Tibial nerve (tissue), 4 donors: ENCODE measurements at regions not wholly inside any gene's neighbourhood (a gene's known extent, or its start where the extent isn't known, plus 50 kb on each side); places are given as distances from the start of the nearest gene placed in this dataset.

Source experiments
- DNase-seq, 2 donors: peaks; one replicate each; pipeline ENCODE4 v3.0.0-alpha.2; 2019; ENCODE audit warnings: low spot score in 2 of 2
- H3K27ac ChIP-seq, 4 donors: fragments of 200-600 bp; sonication (generic) in 3 of 4; one replicate each; pipeline ENCODE4 v1.5.1; 2017 to 2019; ENCODE audit warnings: mild to moderate bottlenecking in 1 of 4
- H3K27me3 ChIP-seq, 2 donors: fragments of 200-600 bp; sonication (generic) in 1 of 2; one replicate each; pipeline versions ENCODE4 v1.5.1 to v1.6.0; 2017 to 2019
- H3K36me3 ChIP-seq, 3 donors: fragments of 200-600 bp; sonication (generic); one replicate each; pipeline ENCODE4 v1.5.1; 2018 to 2019
- H3K4me1 ChIP-seq, 4 donors: fragments of 200-600 bp; sonication (generic) in 3 of 4; one replicate each; pipeline ENCODE4 v1.5.1; 2017 to 2019
- H3K4me3 ChIP-seq, 4 donors: fragments of 200-600 bp; sonication (generic) in 3 of 4; one replicate each; pipeline ENCODE4 v1.5.1; 2017 to 2019; ENCODE audit warnings: mild to moderate bottlenecking in 1 of 4, moderate library complexity in 1 of 4
- H3K9me3 ChIP-seq, 4 donors: fragments of 200-600 bp; sonication (generic) in 3 of 4; one replicate each; pipeline ENCODE4 v1.5.1; 2017 to 2019
- CTCF ChIP-seq, 5 experiments: fragments of 200-600 bp in 3 of 5; fragments of 450-650 bp in 2 of 5; sonication (generic) in 3 of 5; IDR thresholded peaks; one replicate each; pipeline ENCODE4 v1.5.1; 2016 to 2019; ENCODE audit warnings: antibody characterized with exemption in 5 of 5, mild to moderate bottlenecking in 3 of 5, moderate library complexity in 2 of 5
- EP300 ChIP-seq, 2 donors: sonication (generic); formaldehyde crosslinking; IDR thresholded peaks; one replicate each; pipeline ENCODE4 v1.6.1; 2017; ENCODE audit warnings: antibody characterized with exemption in 2 of 2, mild to moderate bottlenecking in 1 of 2
- POLR2A ChIP-seq, 2 donors: fragments of 450-650 bp; IDR thresholded peaks; one replicate each; pipeline ENCODE4 v1.6.1; 2017; ENCODE audit warnings: antibody characterized with exemption in 2 of 2, mild to moderate bottlenecking in 2 of 2, moderate library complexity in 2 of 2
- WGBS, 2 donors: methylation state at CpG; one replicate each; pipeline ENCODE4 v1.1.5; 2018; 5-methylcytosine and 5-hydroxymethylcytosine counted together

- no peak overlapping the region for H3K4me3 ChIP-seq
- peaks cover 0 to 20% (median 3%) of the 10 kb centered on the region in 4 donors for H3K4me1 ChIP-seq
- TF ChIP-seq EP300 (IDR thresholded peaks at IDR 0.05): no peak
- no peak for TF ChIP-seq POLR2A (IDR thresholded peaks at IDR 0.05)
- no peak for TF ChIP-seq CTCF (IDR thresholded peaks at IDR 0.05)
- no peaks in the 10 kb centered on the region for H3K27me3 ChIP-seq
- no peaks in the 10 kb centered on the region for H3K36me3 ChIP-seq
- no peak overlapping the region for H3K27ac ChIP-seq
- DNase-seq: no peak
- 55 to 72% methylated on average over 2 of the region's 2 CpGs for WGBS, 2 donors
- H3K9me3 ChIP-seq: no peaks in the 10 kb centered on the region
Observed at GRCh38 chr4:100312615-100313350, 122.5 kb upstream of the DDIT4L start.

GRCh38 chr4:100311181-100311580, 120.9 kb upstream of the DDIT4L start:
- Histone ChIP-seq H3K4me1 (peaks cover 0 to 5% (median 0%) of the 10 kb centered on the region in 4 donors), H3K27ac (no peak overlapping the region), H3K36me3 (no peaks in the 10 kb centered on the region), H3K27me3 (no peaks in the 10 kb centered on the region), H3K9me3 (no peaks in the 10 kb centered on the region), H3K4me3 (no peak overlapping the region)
- DNase-seq: no peak
- TF ChIP-seq POLR2A (IDR thresholded peaks at IDR 0.05): no peak
- TF ChIP-seq CTCF (IDR thresholded peaks at IDR 0.05): no peak
- no peak for TF ChIP-seq EP300 (IDR thresholded peaks at IDR 0.05)
- 89 to 90% methylated on average over 3 of the region's 3 CpGs for WGBS, 2 donors

GRCh38 chr4:100306018-100306417, 115.8 kb upstream of the DDIT4L start:
- Histone ChIP-seq H3K27ac (no peak overlapping the region), H3K4me3 (no peak overlapping the region), H3K36me3 (no peaks in the 10 kb centered on the region), H3K27me3 (no peaks in the 10 kb centered on the region), H3K4me1 (peaks cover 0 to 13% (median 0%) of the 10 kb centered on the region in 4 donors), H3K9me3 (no peaks in the 10 kb centered on the region)
- no peak for TF ChIP-seq POLR2A (IDR thresholded peaks at IDR 0.05)
- TF ChIP-seq CTCF (IDR thresholded peaks at IDR 0.05): no peak
- no peak for DNase-seq

GRCh38 chr4:100302061-100303026, 112.1 kb upstream of the DDIT4L start:
- H3K27ac ChIP-seq: peak overlapping the region in 1 of 4 donors; percentile 56
- DNase-seq: peak in 1 of 2 donors; percentile 10

More at GRCh38 chr4:100302061-100303026, 112.1 kb upstream of the DDIT4L start:
- Histone ChIP-seq H3K4me1 (peaks cover 0 to 31% (median 5%) of the 10 kb centered on the region in 4 donors), H3K4me3 (no peak overlapping the region), H3K27me3 (no peaks in the 10 kb centered on the region), H3K9me3 (no peaks in the 10 kb centered on the region), H3K36me3 (no peaks in the 10 kb centered on the region)
- TF ChIP-seq EP300 (IDR thresholded peaks at IDR 0.05) (peak in 1 of 2 donors; percentile 24), POLR2A (IDR thresholded peaks at IDR 0.05) (no peak), CTCF (IDR thresholded peaks at IDR 0.05) (no peak)
- WGBS, 2 donors: 71 to 76% methylated on average over 9 of the region's 9 CpGs
